Skeletal muscle satellite cell (primary cell): ENCODE measurements at regions not wholly inside any gene's neighbourhood (a gene's known extent, or its start where the extent isn't known, plus 50 kb on each side); places are given as distances from the start of the nearest gene placed in this dataset.
"Not testable (repeated sequence)": the region's sequence is repeated elsewhere in the genome, so short reads cannot be mapped to it uniquely, and the experiment has no call there.

Experiments
- H3K27me3 ChIP-seq: 2 replicates; pipeline ENCODE4 v1.7.0; 2013; ENCODE audit warnings: low read length; ENCODE audit not compliant: control insufficient read depth, insufficient read depth
- H3K36me3 ChIP-seq: 2 replicates; pipeline ENCODE4 v1.7.0; 2013; ENCODE audit warnings: mild to moderate bottlenecking, control low read depth, low read length; ENCODE audit not compliant: insufficient read depth
- H3K4me1 ChIP-seq: 2 replicates; pipeline ENCODE4 v1.7.0; 2013; ENCODE audit warnings: low read length; ENCODE audit not compliant: control insufficient read depth, insufficient read depth
- H3K4me2 ChIP-seq: 2 replicates; pipeline ENCODE4 v1.7.0; 2013; ENCODE audit warnings: mild to moderate bottlenecking, low read length
- H3K4me3 ChIP-seq: 2 replicates; pipeline ENCODE4 v1.7.0; 2013; ENCODE audit warnings: low read length
- H3K9ac ChIP-seq: 2 replicates; pipeline ENCODE4 v1.7.0; 2013; ENCODE audit warnings: mild to moderate bottlenecking, low read depth, low read length, moderate library complexity
- H3K9me3 ChIP-seq: replicated peaks from 2 replicates; pipeline ENCODE4 v1.7.0; 2013; ENCODE audit warnings: mild to moderate bottlenecking, control low read depth, low read length

GRCh38 chr20:39766333-39766732, 804.2 kb downstream of the DHX35 start:
- H3K4me3 ChIP-seq: no peak overlapping the region
- no peaks in the 10 kb centered on the region for H3K4me1 ChIP-seq
- H3K27me3 ChIP-seq: no peaks in the 10 kb centered on the region
- no peak overlapping the region for H3K9ac ChIP-seq
- no peak overlapping the region for H3K4me2 ChIP-seq
- no peaks in the 10 kb centered on the region for H3K9me3 ChIP-seq
- H3K36me3 ChIP-seq: no peaks in the 10 kb centered on the region

- H3K36me3 ChIP-seq: no peaks in the 10 kb centered on the region
- no peaks in the 10 kb centered on the region for H3K4me1 ChIP-seq
- H3K9ac ChIP-seq: no peak overlapping the region
- no peak overlapping the region for H3K4me3 ChIP-seq
- no peak overlapping the region for H3K4me2 ChIP-seq
- H3K9me3 ChIP-seq: no peaks in the 10 kb centered on the region
- H3K27me3 ChIP-seq: no peaks in the 10 kb centered on the region
These were observed 800.6 kb downstream of the DHX35 start for GRCh38 chr20:39762716-39763115.

GRCh38 chr20:39758876-39759275, 796.7 kb downstream of the DHX35 start:
- H3K9me3 ChIP-seq: no peaks in the 10 kb centered on the region
- no peak overlapping the region for H3K4me2 ChIP-seq
- H3K4me1 ChIP-seq: no peaks in the 10 kb centered on the region
- no peak overlapping the region for H3K9ac ChIP-seq
- no peaks in the 10 kb centered on the region for H3K36me3 ChIP-seq
- H3K4me3 ChIP-seq: no peak overlapping the region
- H3K27me3 ChIP-seq: no peaks in the 10 kb centered on the region

- H3K9ac ChIP-seq: no peak overlapping the region
- H3K36me3 ChIP-seq: no peaks in the 10 kb centered on the region
- no peaks in the 10 kb centered on the region for H3K9me3 ChIP-seq
- no peaks in the 10 kb centered on the region for H3K27me3 ChIP-seq
- H3K4me2 ChIP-seq: no peak overlapping the region
- H3K4me3 ChIP-seq: no peak overlapping the region
- H3K4me1 ChIP-seq: no peaks in the 10 kb centered on the region
These were observed 794.7 kb downstream of the DHX35 start for GRCh38 chr20:39756828-39757227.

GRCh38 chr20:39756369-39756768, 794.2 kb downstream of the DHX35 start:
- Histone ChIP-seq H3K36me3 (no peaks in the 10 kb centered on the region), H3K4me1 (no peaks in the 10 kb centered on the region), H3K4me2 (no peak overlapping the region), H3K9ac (no peak overlapping the region), H3K9me3 (no peaks in the 10 kb centered on the region), H3K27me3 (no peaks in the 10 kb centered on the region), H3K4me3 (no peak overlapping the region)

GRCh38 chr20:39752262-39752876, 790.2 kb downstream of the DHX35 start:
- H3K4me2 ChIP-seq: no peak overlapping the region
- no peak overlapping the region for H3K4me3 ChIP-seq
- no peaks in the 10 kb centered on the region for H3K4me1 ChIP-seq
- no peaks in the 10 kb centered on the region for H3K36me3 ChIP-seq
- no peaks in the 10 kb centered on the region for H3K27me3 ChIP-seq
- no peaks in the 10 kb centered on the region for H3K9me3 ChIP-seq
- H3K9ac ChIP-seq: no peak overlapping the region

- Histone ChIP-seq H3K27me3 (no peaks in the 10 kb centered on the region), H3K4me3 (no peak overlapping the region), H3K4me2 (no peak overlapping the region), H3K4me1 (no peaks in the 10 kb centered on the region), H3K36me3 (no peaks in the 10 kb centered on the region), H3K9me3 (no peaks in the 10 kb centered on the region), H3K9ac (no peak overlapping the region)
These were observed 789.5 kb downstream of the DHX35 start for GRCh38 chr20:39751557-39752137.

- Histone ChIP-seq H3K27me3 (no peaks in the 10 kb centered on the region), H3K4me2 (no peak overlapping the region), H3K4me3 (no peak overlapping the region), H3K9ac (no peak overlapping the region), H3K9me3 (no peaks in the 10 kb centered on the region), H3K4me1 (no peaks in the 10 kb centered on the region), H3K36me3 (no peaks in the 10 kb centered on the region)
These were observed 783.2 kb downstream of the DHX35 start for GRCh38 chr20:39745380-39745779.

GRCh38 chr20:39738651-39739050, 776.5 kb downstream of the DHX35 start:
- Histone ChIP-seq H3K36me3 (no peaks in the 10 kb centered on the region), H3K9ac (no peak overlapping the region), H3K9me3 (no peaks in the 10 kb centered on the region), H3K4me3 (no peak overlapping the region), H3K4me1 (no peaks in the 10 kb centered on the region), H3K27me3 (no peaks in the 10 kb centered on the region), H3K4me2 (no peak overlapping the region)

- H3K4me1 ChIP-seq: no peaks in the 10 kb centered on the region
- no peaks in the 10 kb centered on the region for H3K9me3 ChIP-seq
- H3K9ac ChIP-seq: no peak overlapping the region
- no peak overlapping the region for H3K4me3 ChIP-seq
- H3K36me3 ChIP-seq: no peaks in the 10 kb centered on the region
- no peak overlapping the region for H3K4me2 ChIP-seq
- no peaks in the 10 kb centered on the region for H3K27me3 ChIP-seq
These were observed 774.5 kb downstream of the DHX35 start for GRCh38 chr20:39736434-39737327.

GRCh38 chr20:39725513-39725912, 763.4 kb downstream of the DHX35 start:
- H3K36me3 ChIP-seq, H3K4me3 ChIP-seq, H3K9ac ChIP-seq, H3K4me1 ChIP-seq, H3K27me3 ChIP-seq, H3K9me3 ChIP-seq, H3K4me2 ChIP-seq: not testable (repeated sequence)
